Omental fat pad (tissue), 3 donors: ENCODE measurements at regions not wholly inside any gene's neighbourhood (a gene's known extent, or its start where the extent isn't known, plus 50 kb on each side); places are given as distances from the start of the nearest gene placed in this dataset.

ENCODE experiments used
- ATAC-seq: fragments of 150-250 bp; one replicate; pipeline ENCODE4 v1.9.1; 2016; ENCODE audit warnings: mild to moderate bottlenecking, moderate library complexity; ENCODE audit not compliant: low FRiP score
- DNase-seq: peaks from one replicate; pipeline ENCODE4 v3.0.0-alpha.2; 2019; ENCODE audit warnings: low spot score
- TF ChIP-seq, protein P1 (sequence below), 3 donors: fragments of 450-650 bp; IDR thresholded peaks; one replicate each; pipeline ENCODE4 v1.5.1; 2016 to 2017; ENCODE audit warnings: antibody characterized with exemption in 3 of 3, mild to moderate bottlenecking in 3 of 3, moderate library complexity in 2 of 3

GRCh38 chr2:6545336-6545735 lies 320.4 kb downstream of the CMPK2 start:
- TF ChIP-seq, protein P1, sequence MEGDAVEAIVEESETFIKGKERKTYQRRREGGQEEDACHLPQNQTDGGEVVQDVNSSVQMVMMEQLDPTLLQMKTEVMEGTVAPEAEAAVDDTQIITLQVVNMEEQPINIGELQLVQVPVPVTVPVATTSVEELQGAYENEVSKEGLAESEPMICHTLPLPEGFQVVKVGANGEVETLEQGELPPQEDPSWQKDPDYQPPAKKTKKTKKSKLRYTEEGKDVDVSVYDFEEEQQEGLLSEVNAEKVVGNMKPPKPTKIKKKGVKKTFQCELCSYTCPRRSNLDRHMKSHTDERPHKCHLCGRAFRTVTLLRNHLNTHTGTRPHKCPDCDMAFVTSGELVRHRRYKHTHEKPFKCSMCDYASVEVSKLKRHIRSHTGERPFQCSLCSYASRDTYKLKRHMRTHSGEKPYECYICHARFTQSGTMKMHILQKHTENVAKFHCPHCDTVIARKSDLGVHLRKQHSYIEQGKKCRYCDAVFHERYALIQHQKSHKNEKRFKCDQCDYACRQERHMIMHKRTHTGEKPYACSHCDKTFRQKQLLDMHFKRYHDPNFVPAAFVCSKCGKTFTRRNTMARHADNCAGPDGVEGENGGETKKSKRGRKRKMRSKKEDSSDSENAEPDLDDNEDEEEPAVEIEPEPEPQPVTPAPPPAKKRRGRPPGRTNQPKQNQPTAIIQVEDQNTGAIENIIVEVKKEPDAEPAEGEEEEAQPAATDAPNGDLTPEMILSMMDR (IDR thresholded peaks at IDR 0.05) = no peak
- no peak for ATAC-seq
- DNase-seq = no peak

- TF ChIP-seq, protein P1 (IDR thresholded peaks at IDR 0.05) = no peak
- no peak for ATAC-seq
These were observed 319.9 kb downstream of the CMPK2 start for GRCh38 chr2:6545795-6546194.

GRCh38 chr2:6554466-6554865 lies 311.2 kb downstream of the CMPK2 start:
- no peak for ATAC-seq
- TF ChIP-seq, protein P1 (IDR thresholded peaks at IDR 0.05) = no peak
- no peak for DNase-seq

More at GRCh38 chr2:6545795-6546194, 319.9 kb downstream of the CMPK2 start:
- DNase-seq = no peak

DNA sequence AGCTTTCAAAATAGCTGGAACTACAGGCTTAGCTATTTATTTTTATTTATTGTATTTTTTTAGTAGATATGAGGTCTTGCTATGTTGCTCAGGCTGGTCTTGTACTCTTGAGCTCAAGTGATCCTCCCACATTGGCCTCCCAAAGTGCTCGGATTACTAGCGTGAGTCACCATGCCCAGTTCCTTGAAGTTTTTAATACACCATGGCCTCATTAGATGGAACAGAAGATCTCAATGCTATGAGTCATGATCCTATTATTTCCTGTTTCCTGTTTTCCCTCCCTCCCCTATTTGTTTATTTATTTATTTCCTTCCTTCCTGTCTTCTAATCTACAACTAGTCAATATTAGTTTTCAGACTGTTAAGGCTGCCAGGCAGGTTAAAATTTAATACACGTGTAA lies 309.0 kb downstream of the CMPK2 start:
- DNase-seq = no peak
- no peak for ATAC-seq
- TF ChIP-seq, protein P1 (IDR thresholded peaks at IDR 0.05) = no peak

DNA sequence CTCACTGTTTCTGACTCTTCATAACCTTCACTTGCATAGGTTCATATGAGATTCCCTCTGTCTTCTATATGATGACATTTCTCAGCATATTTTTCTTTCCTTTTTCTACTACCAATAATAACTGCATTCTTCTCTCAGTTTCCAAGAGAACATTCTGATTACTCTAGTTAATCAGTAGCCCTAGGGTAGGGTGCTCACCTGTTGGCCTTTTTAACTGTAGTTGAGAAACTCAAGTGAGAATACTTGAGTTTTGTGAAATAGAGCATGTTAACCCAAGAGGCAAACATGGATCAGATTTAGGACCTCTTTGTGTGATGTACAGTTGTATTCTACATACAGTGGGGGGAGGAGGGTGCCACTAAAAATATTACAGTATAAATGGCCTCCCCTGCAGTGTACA lies 308.0 kb downstream of the CMPK2 start:
- DNase-seq = no peak
- TF ChIP-seq, protein P1 (IDR thresholded peaks at IDR 0.05) = no peak
- no peak for ATAC-seq

DNA sequence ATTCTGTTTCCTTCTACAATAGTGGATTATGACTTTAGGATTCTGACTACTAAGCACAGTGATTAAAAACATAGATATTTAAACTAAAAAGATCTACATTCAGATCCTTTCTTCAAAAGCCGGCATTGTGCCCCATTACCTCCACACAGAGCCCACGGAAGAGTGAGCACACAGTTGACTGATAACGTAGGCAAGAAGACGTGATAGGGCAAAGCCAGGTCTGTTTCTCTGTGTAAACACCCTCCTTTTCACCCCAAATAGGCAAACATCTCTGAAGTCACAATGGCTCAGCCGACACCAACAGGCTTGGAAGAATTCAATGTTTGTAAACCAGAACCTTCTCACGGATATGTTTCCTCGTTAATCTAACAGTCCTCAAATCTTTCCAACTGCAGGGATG lies 302.9 kb downstream of the CMPK2 start:
- ATAC-seq (no peak), DNase-seq (no peak)
- TF ChIP-seq, protein P1 (IDR thresholded peaks at IDR 0.05) = no peak

- DNase-seq = no peak
- TF ChIP-seq, protein P1 (IDR thresholded peaks at IDR 0.05) = no peak
- no peak for ATAC-seq
These were observed 301.4 kb downstream of the CMPK2 start for GRCh38 chr2:6564326-6564725.
